ENCODE measurements at regions not wholly inside any gene's neighbourhood (a gene's known extent, or its start where the extent isn't known, plus 50 kb on each side); places are given as distances from the start of the nearest gene placed in this dataset.
"Not testable (repeated sequence)": the region's sequence is repeated elsewhere in the genome, so short reads cannot be mapped to it uniquely, and the experiment has no call there.

DNA sequence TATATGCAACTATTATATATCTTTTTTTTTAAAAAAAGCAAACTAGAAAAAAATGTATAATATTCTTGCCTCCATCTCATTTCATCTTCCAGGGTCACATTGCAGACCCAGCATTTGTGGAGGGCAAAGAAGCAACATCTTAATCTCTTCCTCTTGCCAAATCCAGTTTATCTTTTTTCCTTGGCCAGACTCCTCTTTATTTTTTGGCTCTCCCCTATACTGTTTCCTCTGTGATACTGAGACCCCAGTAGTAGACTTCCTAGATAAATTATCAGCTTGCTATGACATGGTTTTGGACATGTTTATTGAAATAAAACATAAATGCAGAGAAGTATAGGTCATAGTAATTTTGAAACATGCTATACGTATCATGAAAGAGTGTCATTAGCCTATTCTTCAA, 303.8 kb upstream of the DDHD1 start:
- DNase-seq, result no peak

GRCh38 chr14:53452005-53452673, 299.0 kb upstream of the DDHD1 start:
- DNase-seq, result no peak

- no peak for DNase-seq
Measured at GRCh38 chr14:53450871-53451270, 297.7 kb upstream of the DDHD1 start.

GRCh38 chr14:53448682-53449081, 295.6 kb upstream of the DDHD1 start:
- no peak for DNase-seq

DNA sequence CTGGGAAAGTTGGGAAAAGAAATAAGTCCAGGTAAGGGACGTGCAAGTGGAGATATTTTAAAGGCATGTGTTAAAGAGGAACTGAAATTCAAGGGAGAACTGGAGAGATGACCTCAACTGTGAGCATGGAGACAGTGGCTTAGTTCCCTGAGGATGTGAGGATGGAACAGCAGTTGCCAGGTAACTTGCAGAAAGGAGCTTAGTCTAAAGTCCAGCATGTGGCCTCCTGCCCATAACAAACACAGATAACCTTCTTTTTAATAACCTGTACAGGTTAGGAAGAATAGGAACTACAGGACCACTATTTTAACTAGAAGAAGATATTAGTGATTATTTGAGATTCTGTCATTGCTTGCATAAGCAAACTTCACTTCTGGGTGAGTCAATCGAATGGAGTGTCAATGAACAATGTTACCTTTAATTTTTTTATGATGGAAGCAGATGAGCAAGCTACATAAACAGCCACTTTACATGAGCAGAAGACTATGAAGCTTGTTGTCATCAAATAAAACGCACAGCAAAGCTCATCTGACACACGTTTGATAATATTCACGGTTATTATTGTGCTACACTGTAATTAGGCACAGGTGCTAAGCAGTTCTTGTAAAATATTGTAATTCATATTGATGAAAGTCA, 291.7 kb upstream of the DDHD1 start:
- DNase-seq, result no peak

GRCh38 chr14:53441789-53442188, 288.7 kb upstream of the DDHD1 start:
- no peak for DNase-seq

- no peak for DNase-seq
Measured at GRCh38 chr14:53437858-53438257, 284.7 kb upstream of the DDHD1 start.

DNA sequence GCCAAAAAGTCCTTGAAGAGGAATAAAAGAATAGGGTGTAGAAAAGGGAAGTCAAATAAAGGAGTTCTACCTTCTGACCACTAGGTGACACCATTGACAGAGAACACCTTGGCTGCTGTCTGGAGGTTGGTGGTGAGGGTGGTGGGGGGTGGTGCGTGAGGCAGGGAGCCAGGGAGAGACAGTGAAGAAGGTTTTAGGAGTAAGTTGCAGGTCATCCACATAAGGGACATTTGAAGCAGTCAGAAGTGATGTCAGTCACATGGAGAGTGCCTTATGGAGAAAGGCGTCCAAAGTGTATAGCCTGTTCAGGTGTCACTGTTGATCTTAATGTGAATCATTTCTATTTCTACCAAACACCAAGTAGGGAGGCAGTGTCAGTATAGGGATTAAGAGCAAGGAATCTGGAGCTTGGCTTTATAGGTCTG, 279.3 kb upstream of the DDHD1 start:
- DNase-seq, result no peak

DNA sequence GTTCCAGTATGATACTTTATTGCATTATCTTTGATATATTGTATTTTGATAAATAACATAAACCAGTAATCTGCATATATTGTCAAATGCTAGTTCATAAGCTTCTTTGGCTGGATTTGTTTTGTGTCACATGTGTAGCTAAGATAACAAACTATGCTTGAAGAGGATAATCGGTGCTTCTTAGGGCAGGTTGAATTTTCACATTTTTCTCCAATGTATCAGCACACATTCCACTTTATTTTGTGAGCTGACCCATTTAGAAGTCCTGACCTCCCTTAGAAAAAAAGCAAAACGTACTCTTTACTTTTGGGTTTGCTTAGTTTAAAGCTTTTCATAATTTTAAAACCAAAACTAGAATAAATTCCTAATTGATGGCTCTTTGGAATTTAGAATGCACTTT, 277.7 kb upstream of the DDHD1 start:
- DNase-seq, result no peak

GRCh38 chr14:53412819-53413675, 259.9 kb upstream of the DDHD1 start:
- DNase-seq, result no peak

DNA sequence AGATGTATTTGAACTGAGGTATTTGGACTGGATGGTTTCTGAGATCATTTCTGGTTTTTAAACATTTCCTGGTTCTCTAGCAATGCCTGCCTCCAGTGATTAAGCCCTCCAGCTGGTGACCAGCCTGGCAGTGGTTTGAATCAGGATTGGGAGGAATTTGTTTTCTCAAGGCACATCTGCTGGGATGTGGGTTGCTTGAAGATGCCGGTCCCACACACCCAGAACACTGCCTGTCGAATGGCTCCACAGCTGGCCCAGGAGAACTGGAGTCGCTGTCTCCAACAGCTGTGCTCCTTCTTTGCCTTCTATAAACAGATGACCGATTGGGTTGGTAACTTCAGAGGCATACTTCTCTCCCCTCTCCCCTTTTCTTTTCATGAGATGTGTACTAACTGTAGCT, 258.0 kb upstream of the DDHD1 start:
- no peak for DNase-seq

DNA sequence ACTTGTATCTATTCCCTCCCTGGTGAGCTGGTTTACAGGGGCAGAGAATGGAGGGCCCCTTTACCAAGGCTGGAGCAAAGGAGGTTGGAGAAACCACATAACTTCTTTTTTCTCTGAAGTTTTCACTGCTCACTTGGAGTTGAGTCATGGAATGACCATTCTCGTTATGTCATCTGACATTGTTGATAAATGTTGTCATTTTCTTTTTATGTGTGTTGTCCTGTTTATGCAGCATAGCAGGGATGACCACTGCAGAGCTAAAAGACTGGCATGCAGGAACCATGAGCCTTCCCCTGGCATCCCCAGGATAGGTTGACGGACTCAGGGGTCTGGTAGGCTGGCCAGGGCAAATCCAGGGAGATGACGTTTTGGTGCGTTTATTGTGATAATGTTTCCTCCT, 256.8 kb upstream of the DDHD1 start:
- DNase-seq, result no peak

DNA sequence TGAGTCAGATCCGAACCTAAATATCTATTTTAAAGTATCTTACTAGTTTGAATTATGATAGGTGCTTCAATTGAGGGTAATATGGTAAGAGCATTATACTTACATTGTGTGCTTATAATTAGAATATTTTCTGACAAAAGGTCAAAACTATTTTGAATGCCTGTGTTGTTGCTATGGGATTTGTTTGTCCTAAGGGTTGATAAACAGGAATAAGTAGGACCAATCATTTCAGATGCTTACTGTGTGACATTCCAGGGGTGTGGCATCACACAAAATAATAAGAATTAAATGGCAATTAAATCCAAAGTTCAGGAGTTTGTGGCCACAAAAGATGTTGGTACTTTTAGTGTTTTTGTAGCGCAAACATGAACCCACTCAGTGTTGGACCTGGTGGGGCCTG, 256.2 kb upstream of the DDHD1 start:
- no peak for DNase-seq

DNA sequence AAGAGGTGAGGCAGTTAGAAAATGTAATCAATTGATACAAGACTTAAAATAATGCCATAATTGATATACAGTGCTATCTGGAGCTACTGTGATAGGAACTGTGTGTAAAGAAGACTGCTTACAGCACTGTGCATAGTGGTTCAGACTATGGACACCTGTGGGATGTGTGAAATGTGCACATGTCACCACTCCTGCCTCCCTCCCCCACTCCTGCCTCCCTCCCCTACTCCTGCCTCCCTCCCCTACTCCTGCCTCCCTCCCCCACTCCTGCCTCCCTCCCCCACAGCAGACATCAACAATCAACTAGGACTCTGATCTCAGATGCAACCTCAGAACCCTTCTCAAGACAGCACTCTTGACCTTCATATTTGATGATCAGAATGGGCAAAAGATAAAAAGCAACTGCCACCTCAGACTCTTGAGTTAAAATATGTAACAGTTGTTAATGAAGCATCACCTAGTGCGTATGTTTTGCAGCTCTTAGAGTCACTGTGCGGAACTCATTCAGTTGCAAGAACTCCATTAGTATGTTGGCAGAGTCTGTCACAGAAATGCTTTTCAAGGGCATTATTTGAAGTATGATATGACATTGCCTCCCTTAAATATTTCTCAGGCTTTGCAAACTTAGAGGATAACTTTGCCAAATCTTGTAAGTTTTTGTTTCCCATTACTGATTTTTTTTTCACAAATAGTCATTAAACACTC, 255.2 kb upstream of the DDHD1 start:
- DNase-seq, result no peak

GRCh38 chr14:53406519-53406918, 253.4 kb upstream of the DDHD1 start:
- no peak for DNase-seq

- no peak for DNase-seq
Measured at GRCh38 chr14:53401646-53402045, 248.5 kb upstream of the DDHD1 start.

GRCh38 chr14:53399057-53399456, 245.9 kb upstream of the DDHD1 start:
- no peak for DNase-seq

DNA sequence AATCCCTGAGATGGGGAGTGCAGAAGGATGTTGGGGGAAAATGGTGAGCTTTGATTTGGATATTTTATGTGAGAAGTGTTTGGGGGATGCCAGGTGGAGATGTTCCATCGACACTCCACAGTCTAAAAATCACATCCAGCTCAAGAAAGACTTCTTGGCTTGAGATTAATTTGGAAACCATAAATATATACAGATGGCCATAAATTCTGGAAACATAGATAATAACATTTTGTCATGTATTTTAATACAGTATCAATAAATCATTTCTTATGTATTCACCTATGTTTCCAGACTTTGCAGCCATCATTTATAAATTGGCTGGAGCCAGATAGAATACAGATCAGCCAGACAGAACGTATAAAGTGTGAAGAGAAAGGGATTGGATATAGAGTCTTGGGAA, 245.5 kb upstream of the DDHD1 start:
- no peak for DNase-seq

- DNase-seq, result not testable (repeated sequence)
Measured at GRCh38 chr14:53395267-53395666, 242.1 kb upstream of the DDHD1 start.

DNA sequence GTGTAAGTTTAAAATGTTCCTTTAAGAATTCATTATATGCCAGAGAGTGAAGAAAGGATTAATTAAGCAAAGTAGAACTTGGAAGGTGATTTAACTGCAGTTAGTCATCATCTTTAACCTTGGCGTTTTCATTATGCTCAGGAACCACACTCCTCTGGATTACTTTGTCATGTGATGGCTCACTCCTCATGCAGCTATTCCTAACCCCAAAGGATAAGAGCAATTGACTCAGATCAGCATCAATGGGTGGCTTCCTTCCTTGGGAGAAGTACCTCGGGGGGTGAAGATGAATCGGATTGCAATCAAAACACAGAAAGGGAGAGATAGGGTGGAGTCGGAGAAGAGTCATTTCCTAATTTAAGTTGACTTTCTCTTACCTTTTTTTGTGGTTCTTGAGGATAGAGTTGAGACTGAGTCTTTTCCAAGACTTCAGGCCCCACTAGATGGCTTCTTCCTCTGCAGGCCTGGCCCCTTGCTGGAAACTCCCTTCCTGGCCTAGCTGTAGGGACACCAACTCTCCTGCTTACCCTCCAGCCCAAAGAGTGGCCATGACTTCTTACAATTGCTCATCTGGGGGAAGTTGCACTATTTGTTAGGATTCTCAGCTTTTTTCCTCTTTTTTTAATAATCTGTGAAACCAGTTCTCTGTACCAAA, 238.6 kb upstream of the DDHD1 start:
- DNase-seq, result no peak

GRCh38 chr14:53391156-53391555, 238.0 kb upstream of the DDHD1 start:
- no peak for DNase-seq

- no peak for DNase-seq
Measured at GRCh38 chr14:53390008-53390407, 236.9 kb upstream of the DDHD1 start.

GRCh38 chr14:53389202-53389601, 236.1 kb upstream of the DDHD1 start:
- no peak for DNase-seq

Data from activated T-cell treated with anti-CD3 and anti-CD28 coated beads for 4 hours (primary cell).